ENCODE measurements at regions not wholly inside any gene's neighbourhood (a gene's known extent, or its start where the extent isn't known, plus 50 kb on each side); places are given as distances from the start of the nearest gene placed in this dataset.

- 82 to 84% methylated on average over 11 of the region's 11 CpGs for WGBS, 2 donors
- Histone ChIP-seq H3K9ac (ENCODE audit: insufficient read depth in 1 of 2, low read length in 2 of 2) (no peak overlapping the region), H3K9me3 (ENCODE audit: control insufficient read depth in 4 of 4, insufficient read depth in 3 of 4, low read length in 3 of 4) (peaks cover 0 to 2% (median 0%) of the 10 kb centered on the region in 4 donors), H3K4me3 (no peak overlapping the region), H3K4me1 (ENCODE audit: control insufficient read depth in 5 of 5, insufficient read depth in 5 of 5, low read length in 5 of 5) (peaks cover 0 to 5% (median 0%) of the 10 kb centered on the region in 5 donors), H3K36me3 (ENCODE audit: control insufficient read depth in 4 of 4, insufficient read depth in 4 of 4, low read length in 4 of 4) (no peaks in the 10 kb centered on the region), H3K27me3 (ENCODE audit: control insufficient read depth in 3 of 3, insufficient read depth in 3 of 3, low read length in 2 of 3) (peaks cover 0 to 2% (median 0%) of the 10 kb centered on the region in 3 donors), H3K27ac (ENCODE audit: low read depth in 1 of 2, low read length in 1 of 2) (no peak overlapping the region)
- ATAC-seq (ENCODE audit: insufficient read depth, low FRiP score) (no peak), DNase-seq (no peak)
- no peak for TF ChIP-seq CTCF (IDR thresholded peaks at IDR 0.05; ENCODE audit: control extremely low read depth, extremely low read depth)
Observed at GRCh38 chr2:236903978-236904377, 181.7 kb upstream of the COPS8 start.

GRCh38 chr2:236904389-236905263, 181.1 kb upstream of the COPS8 start:
- ATAC-seq (ENCODE audit: insufficient read depth, low FRiP score) = no peak
- Histone ChIP-seq H3K4me3 (no peak overlapping the region), H3K4me1 (ENCODE audit: control insufficient read depth in 5 of 5, insufficient read depth in 5 of 5, low read length in 5 of 5) (peaks cover 0 to 5% (median 0%) of the 10 kb centered on the region in 5 donors), H3K9ac (ENCODE audit: insufficient read depth in 1 of 2, low read length in 2 of 2) (no peak overlapping the region), H3K27ac (ENCODE audit: low read depth in 1 of 2, low read length in 1 of 2) (no peak overlapping the region), H3K27me3 (ENCODE audit: control insufficient read depth in 3 of 3, insufficient read depth in 3 of 3, low read length in 2 of 3) (peaks cover 0 to 2% (median 0%) of the 10 kb centered on the region in 3 donors), H3K9me3 (ENCODE audit: control insufficient read depth in 4 of 4, insufficient read depth in 3 of 4, low read length in 3 of 4) (peaks cover 0 to 2% (median 0%) of the 10 kb centered on the region in 4 donors), H3K36me3 (ENCODE audit: control insufficient read depth in 4 of 4, insufficient read depth in 4 of 4, low read length in 4 of 4) (no peaks in the 10 kb centered on the region)
- no peak for DNase-seq
- no peak for TF ChIP-seq CTCF (IDR thresholded peaks at IDR 0.05; ENCODE audit: control extremely low read depth, extremely low read depth)
- 89 to 93% methylated on average over 13 of the region's 13 CpGs for WGBS, 2 donors

- no peak for DNase-seq
- H3K27me3 ChIP-seq (ENCODE audit: control insufficient read depth in 3 of 3, insufficient read depth in 3 of 3, low read length in 2 of 3) = peaks cover 0 to 2% (median 0%) of the 10 kb centered on the region in 3 donors
- 76 to 77% methylated on average over 8 of the region's 8 CpGs for WGBS, 2 donors
Observed at GRCh38 chr2:236905976-236906375, 179.7 kb upstream of the COPS8 start.

More at GRCh38 chr2:236905976-236906375, 179.7 kb upstream of the COPS8 start:
- ATAC-seq (ENCODE audit: insufficient read depth, low FRiP score) = no peak
- Histone ChIP-seq H3K9ac (ENCODE audit: insufficient read depth in 1 of 2, low read length in 2 of 2) (no peak overlapping the region), H3K4me3 (no peak overlapping the region), H3K36me3 (ENCODE audit: control insufficient read depth in 4 of 4, insufficient read depth in 4 of 4, low read length in 4 of 4) (no peaks in the 10 kb centered on the region), H3K4me1 (ENCODE audit: control insufficient read depth in 5 of 5, insufficient read depth in 5 of 5, low read length in 5 of 5) (peaks cover 0 to 7% (median 3%) of the 10 kb centered on the region in 5 donors), H3K9me3 (ENCODE audit: control insufficient read depth in 4 of 4, insufficient read depth in 3 of 4, low read length in 3 of 4) (no peaks in the 10 kb centered on the region), H3K27ac (ENCODE audit: low read depth in 1 of 2, low read length in 1 of 2) (no peak overlapping the region)
- no peak for TF ChIP-seq CTCF (IDR thresholded peaks at IDR 0.05; ENCODE audit: control extremely low read depth, extremely low read depth)
